Gastrocnemius medialis (tissue), 4 donors: ENCODE measurements at regions not wholly inside any gene's neighbourhood (a gene's known extent, or its start where the extent isn't known, plus 50 kb on each side); places are given as distances from the start of the nearest gene placed in this dataset.

Experiments used
- CTCF ChIP-seq, 5 experiments: fragments of 450-650 bp in 3 of 5; fragments of 200-600 bp in 2 of 5; sonication (generic) in 2 of 5; IDR thresholded peaks in 4 of 5; conservative IDR thresholded peaks in 1 of 5; 1 replicate in 4 of 5; 2 replicates in 1 of 5; pipeline ENCODE4 v1.5.1; 2016 to 2019; ENCODE audit warnings: antibody characterized with exemption in 5 of 5, mild to moderate bottlenecking in 3 of 5, moderate library complexity in 3 of 5
- POLR2A ChIP-seq, 2 donors: fragments of 450-650 bp; IDR thresholded peaks; one replicate each; pipeline ENCODE4 v1.6.1; 2017; ENCODE audit warnings: antibody characterized with exemption in 2 of 2, mild to moderate bottlenecking in 2 of 2, moderate library complexity in 2 of 2

- no peak for TF ChIP-seq CTCF (IDR thresholded peaks at IDR 0.05 in 4 of 5, conservative IDR thresholded peaks at IDR 0.05 in 1 of 5)
- no peak for TF ChIP-seq POLR2A (IDR thresholded peaks at IDR 0.05)
These were observed 336.0 kb downstream of the DHX35 start for GRCh38 chr20:39298121-39298520.
